Upper lobe of left lung (tissue), 6 donors: ENCODE measurements at regions not wholly inside any gene's neighbourhood (a gene's known extent, or its start where the extent isn't known, plus 50 kb on each side); places are given as distances from the start of the nearest gene placed in this dataset.
"Not testable (repeated sequence)": the region's sequence is repeated elsewhere in the genome, so short reads cannot be mapped to it uniquely, and the experiment has no call there.

ENCODE experiments used
- ATAC-seq, 2 donors: fragments of 200-7000 bp; cut with Tn5 transposase; one replicate each; pipeline ENCODE4 v1.9.1; 2022; ENCODE audit warnings: mild to moderate bottlenecking in 2 of 2, moderate library complexity in 2 of 2; ENCODE audit not compliant: low FRiP score in 2 of 2
- DNase-seq, 2 donors: peaks; one replicate each; pipeline ENCODE4 v3.0.0-alpha.2; 2019 to 2020
- H3K27ac ChIP-seq, 4 donors: fragments of 200-600 bp; sonication (generic); one replicate each; pipeline ENCODE4 v1.5.1; 2016 to 2019
- H3K27me3 ChIP-seq, 4 donors: fragments of 200-600 bp; sonication (generic); one replicate each; pipeline ENCODE4 v1.5.1; 2017 to 2019
- H3K36me3 ChIP-seq, 4 donors: fragments of 200-600 bp; sonication (generic); one replicate each; pipeline ENCODE4 v1.5.1; 2016 to 2019
- H3K4me1 ChIP-seq, 4 donors: fragments of 200-600 bp; sonication (generic); one replicate each; pipeline ENCODE4 v1.5.1; 2018 to 2019
- H3K4me3 ChIP-seq, 4 donors: fragments of 200-600 bp; sonication (generic); one replicate each; pipeline ENCODE4 v1.5.1; 2017 to 2019; ENCODE audit warnings: mild to moderate bottlenecking in 2 of 4, moderate library complexity in 1 of 4
- H3K9me3 ChIP-seq, 4 donors: fragments of 200-600 bp; sonication (generic); one replicate each; pipeline ENCODE4 v1.5.1; 2018 to 2019
- EP300 ChIP-seq, 4 donors: sonication (generic); formaldehyde crosslinking; IDR thresholded peaks; one replicate each; pipeline ENCODE4 v1.5.1; 2017; ENCODE audit warnings: antibody characterized with exemption in 4 of 4, control low read depth in 2 of 4
- POLR2A ChIP-seq, 4 donors: fragments of 450-650 bp; IDR thresholded peaks; one replicate each; pipeline ENCODE4 v1.5.1; 2016 to 2017; ENCODE audit warnings: antibody characterized with exemption in 4 of 4, mild to moderate bottlenecking in 2 of 4
- POLR2AphosphoS5 ChIP-seq, 2 donors: sonication (generic); formaldehyde crosslinking; IDR thresholded peaks; one replicate each; pipeline ENCODE4 v1.5.1; 2017; ENCODE audit warnings: antibody characterized with exemption in 2 of 2
- WGBS, 2 donors: methylation state at CpG; one replicate each; pipeline ENCODE4 v1.1.5; 2017 to 2018; 5-methylcytosine and 5-hydroxymethylcytosine counted together
- TF ChIP-seq, protein P1 (sequence below), 6 experiments: fragments of 450-650 bp in 4 of 6; fragments of 200-600 bp in 2 of 6; sonication (generic) in 2 of 6; IDR thresholded peaks; one replicate each; pipeline ENCODE4 v1.5.1; 2016 to 2019; ENCODE audit warnings: antibody characterized with exemption in 6 of 6
- donor health status: DM: no; HTN: no; CAD: no; lungs with moderate emphysema.
- donor health status: DM: no; HTN: yes; CAD: no; lungs with severe emphysema.

DNA sequence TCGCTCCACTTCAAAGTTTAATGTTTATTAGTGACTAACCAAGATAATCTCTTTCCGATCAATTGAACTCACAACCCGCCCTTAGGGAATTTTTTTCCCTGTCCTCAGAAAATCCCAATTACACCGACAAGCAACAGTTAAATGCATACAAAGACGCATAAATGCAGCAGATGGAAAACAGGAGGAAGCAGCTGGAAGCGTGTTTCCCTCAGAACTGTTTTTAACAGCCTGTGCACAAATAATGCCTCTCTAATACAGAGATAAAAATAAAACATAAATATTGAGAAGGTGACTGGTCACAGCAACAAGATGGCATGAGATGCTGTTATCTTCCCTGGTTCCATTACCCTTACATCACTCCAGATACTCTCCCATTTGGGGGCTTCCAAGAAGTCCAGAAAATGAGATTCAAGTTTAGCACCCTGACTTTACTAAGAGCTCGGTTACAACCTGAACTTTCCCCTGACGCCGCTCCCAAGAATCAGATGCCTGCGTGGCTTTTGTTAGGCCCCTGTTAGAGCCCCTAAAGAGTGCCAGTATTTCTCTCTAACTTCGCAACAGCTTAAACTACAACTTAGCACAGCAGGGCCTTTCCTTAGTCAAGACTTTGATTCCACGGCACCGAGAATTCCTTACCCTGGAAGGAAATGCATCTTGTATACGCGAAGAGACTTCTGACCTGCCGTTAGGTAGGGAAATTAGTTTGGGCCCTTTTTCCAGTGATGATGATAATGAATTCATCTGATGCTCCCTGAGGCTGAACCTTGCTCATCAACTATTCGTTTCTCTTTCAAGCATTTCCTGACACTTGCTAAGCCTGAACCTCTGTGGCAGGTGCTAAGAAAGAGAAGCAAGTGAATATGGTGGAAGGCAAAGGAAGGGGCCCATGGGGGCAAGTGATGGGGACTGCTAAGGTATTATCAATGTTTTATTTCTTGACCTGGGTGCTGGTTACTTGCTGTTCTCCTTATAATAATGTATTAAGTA, 137.7 kb upstream of the SMYD2 start:
- TF ChIP-seq POLR2A (IDR thresholded peaks at IDR 0.05) = no peak
- TF ChIP-seq POLR2AphosphoS5 (IDR thresholded peaks at IDR 0.05) = no peak
- TF ChIP-seq, protein P1, sequence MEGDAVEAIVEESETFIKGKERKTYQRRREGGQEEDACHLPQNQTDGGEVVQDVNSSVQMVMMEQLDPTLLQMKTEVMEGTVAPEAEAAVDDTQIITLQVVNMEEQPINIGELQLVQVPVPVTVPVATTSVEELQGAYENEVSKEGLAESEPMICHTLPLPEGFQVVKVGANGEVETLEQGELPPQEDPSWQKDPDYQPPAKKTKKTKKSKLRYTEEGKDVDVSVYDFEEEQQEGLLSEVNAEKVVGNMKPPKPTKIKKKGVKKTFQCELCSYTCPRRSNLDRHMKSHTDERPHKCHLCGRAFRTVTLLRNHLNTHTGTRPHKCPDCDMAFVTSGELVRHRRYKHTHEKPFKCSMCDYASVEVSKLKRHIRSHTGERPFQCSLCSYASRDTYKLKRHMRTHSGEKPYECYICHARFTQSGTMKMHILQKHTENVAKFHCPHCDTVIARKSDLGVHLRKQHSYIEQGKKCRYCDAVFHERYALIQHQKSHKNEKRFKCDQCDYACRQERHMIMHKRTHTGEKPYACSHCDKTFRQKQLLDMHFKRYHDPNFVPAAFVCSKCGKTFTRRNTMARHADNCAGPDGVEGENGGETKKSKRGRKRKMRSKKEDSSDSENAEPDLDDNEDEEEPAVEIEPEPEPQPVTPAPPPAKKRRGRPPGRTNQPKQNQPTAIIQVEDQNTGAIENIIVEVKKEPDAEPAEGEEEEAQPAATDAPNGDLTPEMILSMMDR (IDR thresholded peaks at IDR 0.05) = no peak
- no peak for TF ChIP-seq EP300 (IDR thresholded peaks at IDR 0.05)
- no peak for ATAC-seq
- Histone ChIP-seq H3K27me3 (no peaks in the 10 kb centered on the region), H3K4me1 (no peaks in the 10 kb centered on the region), H3K27ac (no peak overlapping the region), H3K9me3 (no peaks in the 10 kb centered on the region), H3K36me3 (no peaks in the 10 kb centered on the region), H3K4me3 (no peak overlapping the region)
- DNase-seq = no peak
- WGBS, 2 donors = 68 to 72% methylated on average over 17 of the region's 17 CpGs

DNA sequence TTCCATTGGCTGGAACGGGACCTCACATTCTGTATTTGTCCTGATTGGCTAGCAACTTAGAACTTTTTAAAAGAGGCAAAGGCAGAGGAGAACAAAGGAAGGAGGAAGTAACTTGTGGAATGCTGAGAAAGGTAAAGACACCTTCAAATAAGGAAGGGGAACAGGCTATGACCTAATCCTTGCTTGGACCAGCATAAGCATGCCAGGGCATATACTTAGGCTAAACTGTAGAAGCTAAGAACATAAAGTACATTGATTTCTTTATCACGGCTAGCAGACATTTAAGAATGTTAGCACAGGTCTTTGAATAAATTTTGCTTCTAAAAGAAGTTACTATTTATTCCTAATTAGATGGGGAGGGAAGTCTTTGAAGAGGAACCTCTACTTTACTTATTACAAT, 136.4 kb upstream of the SMYD2 start:
- H3K9me3 ChIP-seq, ATAC-seq, H3K27me3 ChIP-seq, H3K4me1 ChIP-seq, H3K27ac ChIP-seq, H3K36me3 ChIP-seq, DNase-seq, H3K4me3 ChIP-seq: not testable (repeated sequence)
- WGBS, 2 donors = 70 to 84% methylated on average over 2 of the region's 2 CpGs

DNA sequence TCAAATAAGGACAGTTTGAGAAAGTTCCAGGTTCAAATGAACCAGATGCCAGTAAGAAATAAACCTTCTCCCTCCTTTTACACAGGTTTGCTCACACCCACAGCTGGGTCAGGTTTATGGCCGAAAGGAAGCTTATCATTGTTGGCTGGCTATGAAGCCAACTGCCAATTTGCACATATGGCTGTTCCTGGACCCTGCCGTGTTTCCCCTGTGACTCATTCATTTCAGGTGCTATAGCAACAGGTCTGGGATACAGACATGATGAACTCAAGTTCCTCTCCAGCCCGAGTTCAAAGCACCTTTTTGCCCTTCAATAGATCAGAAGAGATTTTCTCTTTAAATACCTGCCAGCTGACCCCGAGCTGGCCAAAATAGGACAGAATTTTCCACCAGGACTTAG, 134.4 kb upstream of the SMYD2 start:
- no peak for DNase-seq
- WGBS, 2 donors = 60 to 67% methylated on average over 4 of the region's 4 CpGs
- TF ChIP-seq POLR2A (IDR thresholded peaks at IDR 0.05) (no peak), POLR2AphosphoS5 (IDR thresholded peaks at IDR 0.05) (no peak)
- TF ChIP-seq, protein P1 (IDR thresholded peaks at IDR 0.05) = no peak
- H3K9me3 ChIP-seq = no peaks in the 10 kb centered on the region
- no peaks in the 10 kb centered on the region for H3K27me3 ChIP-seq
- no peak for ATAC-seq
- H3K36me3 ChIP-seq = no peaks in the 10 kb centered on the region
- no peak overlapping the region for H3K27ac ChIP-seq
- no peaks in the 10 kb centered on the region for H3K4me1 ChIP-seq
- H3K4me3 ChIP-seq = no peak overlapping the region

DNA sequence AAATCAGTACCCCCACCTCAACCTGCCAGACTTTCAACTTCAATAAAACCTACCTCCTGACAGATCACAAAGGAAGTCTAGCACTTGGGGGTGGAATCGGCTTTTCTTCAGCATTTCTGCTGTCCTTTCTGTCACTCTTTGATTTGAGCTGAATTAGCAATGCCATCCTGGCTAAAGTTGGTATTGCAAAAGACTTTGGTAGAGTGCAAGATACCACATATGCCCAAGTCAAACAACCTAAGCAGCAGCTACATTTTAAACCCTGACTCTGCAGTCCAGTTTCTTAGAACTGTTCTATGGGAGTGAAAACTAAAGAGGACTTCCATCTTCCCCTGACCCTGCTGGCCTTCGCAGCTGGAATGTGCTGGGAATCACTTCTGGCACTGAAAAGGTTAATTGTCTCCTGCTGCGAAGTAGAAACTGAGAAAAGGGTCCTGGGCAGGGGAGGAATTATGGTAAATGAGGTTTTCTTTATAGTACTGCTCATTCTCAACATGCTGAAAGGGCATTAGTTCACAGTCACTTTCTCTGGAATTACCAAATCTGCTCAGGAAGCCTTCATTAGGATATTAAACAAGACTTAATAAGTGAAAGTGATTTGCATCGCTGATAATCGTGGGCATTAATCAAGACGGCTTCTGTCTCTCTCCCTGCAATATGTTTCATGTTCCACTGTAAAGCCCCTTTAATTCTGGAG, 126.2 kb upstream of the SMYD2 start:
- ATAC-seq (no peak), DNase-seq (no peak)
- WGBS, 2 donors = 49 to 53% methylated on average over 6 of the region's 6 CpGs
- H3K36me3 ChIP-seq = no peaks in the 10 kb centered on the region
- no peaks in the 10 kb centered on the region for H3K4me1 ChIP-seq
- TF ChIP-seq EP300 (IDR thresholded peaks at IDR 0.05) = no peak
- no peak for TF ChIP-seq POLR2AphosphoS5 (IDR thresholded peaks at IDR 0.05)
- TF ChIP-seq, protein P1 (IDR thresholded peaks at IDR 0.05) = no peak
- TF ChIP-seq POLR2A (IDR thresholded peaks at IDR 0.05) = no peak
- no peaks in the 10 kb centered on the region for H3K9me3 ChIP-seq
- H3K27ac ChIP-seq = no peak overlapping the region
- no peak overlapping the region for H3K4me3 ChIP-seq
- H3K27me3 ChIP-seq = no peaks in the 10 kb centered on the region

DNA sequence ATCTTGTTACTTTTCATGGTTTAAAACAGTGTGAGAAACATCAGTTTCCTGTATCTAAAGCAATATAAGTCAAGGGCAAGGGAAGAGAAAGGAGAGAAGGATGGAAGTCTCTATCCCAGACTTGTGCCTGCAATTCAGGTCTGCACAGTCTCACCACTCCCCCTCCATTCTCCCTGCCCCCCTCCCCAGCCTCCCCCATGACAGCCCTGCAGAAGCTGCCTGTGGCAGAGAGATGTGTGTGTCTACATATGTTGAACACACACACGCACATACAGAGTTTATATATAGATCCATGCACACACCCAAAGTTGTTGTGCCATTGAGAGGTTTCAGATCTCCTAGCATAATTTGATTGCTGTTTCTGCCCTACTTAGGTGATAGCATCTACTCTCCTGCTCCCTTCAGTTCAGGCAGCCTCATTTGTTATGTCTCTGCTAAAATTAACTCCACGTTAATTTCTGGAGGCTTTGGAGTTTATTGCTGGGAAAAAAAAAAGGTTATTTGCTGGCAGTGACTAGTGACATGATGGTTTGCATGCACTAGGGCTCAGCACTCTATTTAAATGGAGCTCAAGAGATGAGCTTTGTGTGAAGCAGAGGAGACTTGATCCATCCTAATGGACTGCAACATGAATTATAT, 124.9 kb upstream of the SMYD2 start:
- Histone ChIP-seq H3K27me3 (no peaks in the 10 kb centered on the region), H3K27ac (no peak overlapping the region), H3K4me3 (no peak overlapping the region), H3K4me1 (no peaks in the 10 kb centered on the region), H3K9me3 (no peaks in the 10 kb centered on the region), H3K36me3 (no peaks in the 10 kb centered on the region)
- 50 to 54% methylated on average over 2 of the region's 2 CpGs for WGBS, 2 donors
- no peak for TF ChIP-seq POLR2A (IDR thresholded peaks at IDR 0.05)
- TF ChIP-seq EP300 (IDR thresholded peaks at IDR 0.05) = no peak
- TF ChIP-seq, protein P1 (IDR thresholded peaks at IDR 0.05) = no peak
- TF ChIP-seq POLR2AphosphoS5 (IDR thresholded peaks at IDR 0.05) = no peak
- ATAC-seq (no peak), DNase-seq (no peak)
